Dedifferentiated amniotic fluid mesenchymal stem cell (primary cell): ENCODE measurements at regions not wholly inside any gene's neighbourhood (a gene's known extent, or its start where the extent isn't known, plus 50 kb on each side); places are given as distances from the start of the nearest gene placed in this dataset.
"Not testable (repeated sequence)": the region's sequence is repeated elsewhere in the genome, so short reads cannot be mapped to it uniquely, and the experiment has no call there.

Experiments used
- DNase-seq: peaks from one replicate; pipeline ENCODE4 v3.0.0-alpha.2; 2016; ENCODE audit errors: extremely low spot score

GRCh38 chr1:190975827-190976226 lies 498.2 kb upstream of the BRINP3 start:
- DNase-seq = no peak

DNA sequence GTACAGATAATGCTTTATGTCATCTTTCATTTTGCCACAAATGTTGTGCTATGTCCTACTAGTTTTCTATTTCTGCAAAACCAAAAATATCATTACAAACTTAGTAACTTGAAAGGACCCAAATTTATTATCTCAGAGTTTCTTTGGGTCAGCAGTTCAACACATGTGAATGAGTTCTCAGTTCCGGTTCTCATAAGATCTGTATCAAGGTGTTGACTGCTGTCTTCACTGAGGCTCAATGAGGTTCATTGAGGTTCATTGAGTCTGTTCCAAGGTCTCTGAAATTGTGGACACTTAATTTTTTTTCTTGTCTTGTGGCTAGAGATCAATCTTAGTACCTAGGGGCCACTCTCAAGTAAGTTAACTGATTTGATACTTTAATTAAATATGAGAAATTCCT lies 525.1 kb upstream of the BRINP3 start:
- DNase-seq = no peak

GRCh38 chr1:191016765-191017164 lies 539.1 kb upstream of the BRINP3 start:
- no peak for DNase-seq

GRCh38 chr1:191022856-191023255 lies 545.2 kb upstream of the BRINP3 start:
- DNase-seq = peak; percentile 45

- DNase-seq = no peak
Measured at GRCh38 chr1:191025896-191026642, 548.4 kb upstream of the BRINP3 start.

GRCh38 chr1:191026828-191027227 lies 549.2 kb upstream of the BRINP3 start:
- DNase-seq = no peak

DNA sequence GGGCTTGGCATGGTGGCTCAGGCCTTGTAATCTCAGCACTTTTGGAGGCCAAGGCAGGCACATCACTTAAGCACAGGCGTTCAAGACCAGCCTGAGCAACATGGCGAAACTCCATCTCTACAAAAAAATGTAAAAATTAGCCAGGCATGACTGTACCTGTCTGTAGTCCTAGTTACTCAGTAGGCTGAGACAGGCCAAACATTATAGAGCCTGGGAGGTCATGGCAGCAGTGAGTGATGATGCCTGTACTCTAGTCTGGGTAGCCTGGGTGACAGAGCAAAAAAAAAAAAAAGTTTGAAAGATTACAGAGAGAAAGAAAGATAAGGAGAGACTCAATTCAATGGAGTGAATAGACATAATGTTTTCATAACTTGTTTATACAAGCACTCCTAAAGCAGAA lies 556.5 kb upstream of the BRINP3 start:
- DNase-seq = no peak

DNA sequence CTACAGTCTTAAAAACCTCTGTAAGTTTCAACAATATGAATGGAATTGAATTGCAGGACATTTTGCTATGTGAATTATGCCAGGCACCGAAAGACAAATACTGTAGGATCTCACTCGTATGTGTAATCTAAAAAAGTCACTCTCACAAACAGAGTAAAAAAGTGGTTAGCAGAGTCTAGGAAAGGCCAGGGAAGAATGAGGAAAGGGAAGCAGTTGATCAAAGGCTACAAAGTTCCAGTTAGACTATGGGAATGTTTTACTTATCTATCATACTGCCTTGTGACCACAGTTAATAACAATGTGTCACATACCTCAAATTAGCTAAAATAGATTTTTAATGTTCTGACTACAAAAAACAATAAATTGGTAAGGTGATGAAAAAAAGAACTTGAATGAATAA lies 565.4 kb upstream of the BRINP3 start:
- no peak for DNase-seq

- DNase-seq = no peak
Measured at GRCh38 chr1:191049781-191050180, 572.1 kb upstream of the BRINP3 start.

GRCh38 chr1:191052888-191053287 lies 575.2 kb upstream of the BRINP3 start:
- DNase-seq = no peak

DNA sequence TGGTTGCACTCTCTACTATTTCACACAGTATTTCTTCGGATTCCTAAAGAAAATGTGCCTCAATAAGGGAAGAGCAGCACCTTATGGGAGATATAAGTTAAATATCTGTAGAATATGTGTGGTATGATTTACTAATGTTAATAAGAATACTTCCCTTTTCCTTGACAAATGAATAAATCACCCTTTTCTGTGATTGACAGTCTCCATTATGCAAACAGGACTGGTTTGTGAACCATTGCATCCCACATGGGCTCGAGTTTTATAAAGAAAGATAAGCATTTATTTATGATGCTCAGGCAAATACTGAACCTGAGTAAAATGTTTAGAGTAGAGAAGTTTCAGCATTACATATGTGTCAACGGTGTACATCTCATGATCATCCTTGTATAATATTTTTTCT lies 587.7 kb upstream of the BRINP3 start:
- DNase-seq = no peak

DNA sequence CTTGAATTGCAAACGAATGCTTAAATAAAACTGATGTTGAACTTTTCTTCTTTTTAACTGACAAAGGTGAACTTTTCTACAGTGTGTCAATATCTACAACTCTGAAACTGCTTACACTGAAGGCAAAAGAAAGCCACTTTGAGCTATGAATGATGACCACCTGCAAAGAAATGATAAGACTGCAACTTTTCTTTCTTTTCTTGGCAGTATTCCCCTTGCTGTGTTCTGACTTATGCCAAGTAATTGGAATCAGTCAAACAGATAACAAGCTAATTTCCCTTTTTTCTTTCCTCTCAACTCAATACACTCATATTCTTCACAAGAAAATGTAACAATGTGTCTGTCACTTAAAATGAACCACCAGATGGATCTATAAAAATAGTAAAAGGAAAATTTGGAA lies 588.1 kb upstream of the BRINP3 start:
- no peak for DNase-seq

GRCh38 chr1:191074881-191075280 lies 597.2 kb upstream of the BRINP3 start:
- no peak for DNase-seq

- DNase-seq = not testable (repeated sequence)
Measured at GRCh38 chr1:191083090-191083489, 605.4 kb upstream of the BRINP3 start.

DNA sequence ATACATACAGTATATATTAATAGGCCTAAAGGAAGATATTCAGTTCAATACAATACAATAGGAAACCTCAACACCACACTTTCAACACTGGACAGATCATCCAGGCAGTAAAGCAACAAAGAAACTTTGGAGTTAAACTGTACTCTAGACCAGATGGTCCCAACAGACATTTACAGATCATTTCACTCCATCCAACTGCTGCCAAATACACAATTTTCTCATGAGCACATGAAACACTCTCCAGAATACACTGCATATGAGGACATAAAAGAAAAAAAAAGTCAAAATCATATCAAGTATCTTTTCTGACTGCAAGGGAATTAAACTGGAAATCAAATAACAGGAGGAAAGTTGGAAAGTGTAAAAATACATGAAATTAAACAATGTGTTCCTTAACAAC lies 607.5 kb upstream of the BRINP3 start:
- no peak for DNase-seq

GRCh38 chr1:191086910-191087309 lies 609.2 kb upstream of the BRINP3 start:
- DNase-seq = no peak

DNA sequence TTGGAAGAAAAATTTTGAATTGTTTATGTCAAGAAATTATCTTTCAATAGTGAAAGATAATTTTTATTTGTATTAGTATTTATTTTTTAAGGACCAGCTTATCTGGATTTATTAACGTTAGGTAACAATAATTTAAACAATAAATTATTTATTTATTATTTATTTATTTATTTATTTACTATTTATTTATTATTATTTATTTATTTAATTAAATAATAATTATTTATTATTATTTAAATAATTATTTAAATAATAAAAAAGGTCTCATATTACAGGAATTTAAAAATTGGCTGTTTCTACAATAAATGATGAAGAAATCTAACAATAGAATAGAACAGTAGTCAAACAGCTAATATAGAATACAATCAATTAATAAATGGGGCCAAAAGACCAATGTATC lies 618.7 kb upstream of the BRINP3 start:
- no peak for DNase-seq

DNA sequence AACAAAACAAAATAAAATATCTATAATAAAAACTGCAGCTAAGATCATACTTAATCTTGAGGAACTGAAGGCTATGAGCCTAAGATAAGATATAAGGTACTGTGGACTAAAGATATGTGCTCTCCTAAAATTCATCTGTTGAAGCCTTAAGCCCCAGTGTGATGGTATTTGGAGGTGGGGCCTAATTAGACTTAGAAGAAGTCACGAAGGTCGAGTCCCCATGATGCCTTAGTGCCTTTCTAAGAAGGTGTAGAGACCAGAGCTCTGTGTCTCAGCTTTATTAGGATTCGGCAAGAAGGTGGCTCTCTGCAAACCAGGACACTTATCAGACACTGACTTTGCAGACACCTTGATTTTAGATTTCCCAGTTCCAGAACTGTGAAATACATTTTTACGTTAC lies 622.0 kb upstream of the BRINP3 start:
- DNase-seq = no peak

GRCh38 chr1:191101960-191102359 lies 624.3 kb upstream of the BRINP3 start:
- DNase-seq = no peak

GRCh38 chr1:191125950-191126349 lies 648.3 kb upstream of the BRINP3 start:
- DNase-seq = no peak

DNA sequence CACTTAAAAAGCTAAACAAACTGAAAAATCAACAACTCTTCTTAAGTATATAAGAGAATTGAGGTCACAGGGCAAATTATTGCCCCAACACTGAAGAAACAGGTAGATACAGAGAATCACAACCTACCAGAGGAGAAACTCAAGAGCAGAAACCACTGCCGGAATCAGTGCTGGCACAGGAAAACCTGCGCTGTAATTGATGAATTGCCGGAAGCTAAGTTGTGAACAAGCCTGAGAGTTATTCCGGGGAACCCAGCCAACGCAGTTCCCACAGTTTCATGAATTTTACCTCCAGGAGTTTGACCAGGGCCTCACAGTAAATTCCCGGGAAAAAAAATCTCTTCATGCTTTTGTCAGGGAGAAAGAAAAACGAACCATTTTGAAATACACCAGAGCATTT lies 657.1 kb upstream of the BRINP3 start:
- DNase-seq = no peak

DNA sequence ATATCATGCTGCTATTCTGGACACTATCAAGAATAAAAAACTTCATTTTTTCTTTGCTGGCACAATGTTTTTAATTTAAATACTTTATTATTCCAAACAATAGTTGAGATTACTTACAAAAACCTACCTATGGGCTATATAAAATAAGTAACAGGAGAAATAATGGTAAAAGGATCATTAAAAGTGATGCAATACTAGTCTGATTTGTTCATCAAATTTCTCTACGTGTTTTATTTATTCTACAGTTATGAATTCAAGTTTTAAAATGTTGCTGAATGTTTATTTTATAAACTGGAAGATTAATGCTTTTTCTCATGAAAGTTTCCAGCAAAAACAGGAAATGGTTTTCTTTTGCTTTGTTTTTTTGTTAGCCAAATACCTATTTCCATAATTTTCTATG lies 662.4 kb upstream of the BRINP3 start:
- DNase-seq = no peak

GRCh38 chr1:191142748-191143147 lies 665.1 kb upstream of the BRINP3 start:
- DNase-seq = no peak

DNA sequence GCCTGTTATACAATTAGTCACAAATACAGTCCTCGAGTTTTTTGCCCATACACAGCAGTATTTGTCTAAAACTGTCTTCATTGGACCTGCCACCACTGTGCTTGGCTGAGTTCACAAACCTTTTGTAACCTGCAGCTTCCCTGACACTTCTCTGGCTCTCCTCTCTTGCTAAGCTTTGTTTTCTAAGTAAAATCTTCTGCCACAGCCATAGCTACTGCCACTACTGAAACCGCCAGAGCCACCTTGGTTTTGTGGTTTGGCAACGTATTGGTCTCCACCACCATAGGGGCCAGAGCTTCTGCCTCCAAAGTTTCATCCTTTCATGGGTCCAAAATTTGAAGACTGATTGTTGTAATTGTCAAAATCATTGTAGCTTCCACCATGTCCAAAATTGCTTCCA lies 668.2 kb upstream of the BRINP3 start:
- DNase-seq = no peak
